ENCODE measurements at regions not wholly inside any gene's neighbourhood (a gene's known extent, or its start where the extent isn't known, plus 50 kb on each side); places are given as distances from the start of the nearest gene placed in this dataset.
A peak's percentile ranks its signal among the peaks of the same experiment; 100 is the strongest.

- peaks cover 7% of the 10 kb centered on the region for H3K9me3 Mint-ChIP-seq
- no peak for TF ChIP-seq CTCF (conservative IDR thresholded peaks at IDR 0.05)
- H3K4me1 Mint-ChIP-seq: peaks cover 11% of the 10 kb centered on the region
- no peak overlapping the region for H3K4me3 Mint-ChIP-seq
- no peak for DNase-seq (ENCODE audit: low read depth, low spot score)
- no peak overlapping the region for H3K27ac Mint-ChIP-seq (ENCODE audit: unreplicated experiment)
- H3K27me3 Mint-ChIP-seq (ENCODE audit: low read depth): peaks cover 2% of the 10 kb centered on the region
- no peaks in the 10 kb centered on the region for H3K36me3 Mint-ChIP-seq (ENCODE audit: low read depth)
Measured at GRCh38 chr1:239739375-239739774, 352.3 kb upstream of the FMN2 start.

- Mint-ChIP-seq H3K27ac (ENCODE audit: unreplicated experiment) (peak overlapping the region; percentile 31), H3K4me3 (no peak overlapping the region), H3K27me3 (ENCODE audit: low read depth) (peaks cover 2% of the 10 kb centered on the region), H3K9me3 (peaks cover 7% of the 10 kb centered on the region), H3K4me1 (peaks cover 11% of the 10 kb centered on the region), H3K36me3 (ENCODE audit: low read depth) (no peaks in the 10 kb centered on the region)
- no peak for DNase-seq (ENCODE audit: low read depth, low spot score)
- TF ChIP-seq CTCF (conservative IDR thresholded peaks at IDR 0.05): no peak
Measured at GRCh38 chr1:239739919-239740318, 351.8 kb upstream of the FMN2 start.

DNA sequence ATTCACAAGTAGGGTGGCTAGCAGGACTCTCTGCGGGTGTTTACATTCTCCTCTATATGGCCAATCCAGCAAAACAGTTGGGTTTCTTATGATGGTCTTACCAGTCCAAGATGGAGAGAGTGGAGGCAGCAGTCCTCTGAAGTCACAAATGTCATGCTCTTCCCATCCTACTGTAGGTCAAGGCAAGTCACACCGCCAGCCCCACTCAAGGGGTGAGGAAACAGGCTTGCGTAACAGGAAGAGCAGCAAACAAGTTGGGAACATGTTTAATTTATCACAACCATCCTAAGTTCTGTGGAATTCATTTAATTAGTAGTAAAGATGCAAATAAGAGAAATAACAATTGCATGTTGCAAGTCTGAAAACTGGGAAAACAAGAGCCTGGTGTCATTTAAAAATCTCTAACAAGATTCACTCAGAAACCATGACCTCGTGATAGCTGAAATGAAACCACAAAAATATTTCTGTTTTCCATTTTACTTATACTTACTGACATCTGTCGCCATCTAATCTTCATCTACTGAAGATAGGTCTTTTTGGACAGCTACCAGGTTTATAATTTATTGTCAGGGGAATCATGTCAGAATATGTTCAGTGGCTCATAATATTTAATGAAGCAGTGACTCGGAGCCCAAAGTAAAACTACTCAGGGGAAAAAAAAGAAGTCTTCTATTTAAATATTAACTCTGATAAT is 349.1 kb upstream of the FMN2 start:
- no peak for TF ChIP-seq CTCF (conservative IDR thresholded peaks at IDR 0.05)

DNA sequence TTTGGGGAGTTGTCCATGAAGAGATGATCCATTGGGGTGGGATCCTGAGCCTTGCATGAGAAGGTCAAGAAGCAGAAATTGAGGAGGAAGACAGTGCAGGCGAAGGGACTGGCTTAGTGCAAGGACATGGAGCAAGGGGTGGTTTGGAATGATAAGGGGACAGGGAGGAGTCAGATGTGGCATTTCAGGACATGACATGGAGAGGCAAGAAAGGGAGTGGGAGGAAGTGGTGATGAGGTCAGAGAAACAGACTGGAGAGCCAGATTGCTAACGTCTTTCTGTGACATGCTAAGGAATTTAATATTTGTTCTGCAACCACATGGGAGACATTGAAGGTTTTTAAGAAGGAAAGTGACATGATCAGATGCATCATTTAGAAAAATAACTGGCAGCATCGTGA is 346.8 kb upstream of the FMN2 start:
- no peak for TF ChIP-seq CTCF (conservative IDR thresholded peaks at IDR 0.05)

More for the DNA sequence above, 349.1 kb upstream of the FMN2 start:
- Mint-ChIP-seq H3K4me3 (no peak overlapping the region), H3K9me3 (peaks cover 7% of the 10 kb centered on the region), H3K27ac (ENCODE audit: unreplicated experiment) (no peak overlapping the region), H3K27me3 (ENCODE audit: low read depth) (peaks cover 2% of the 10 kb centered on the region), H3K36me3 (ENCODE audit: low read depth) (no peaks in the 10 kb centered on the region), H3K4me1 (peaks cover 8% of the 10 kb centered on the region)
- DNase-seq (ENCODE audit: low read depth, low spot score): no peak

GRCh38 chr1:239755107-239755912 is 336.4 kb upstream of the FMN2 start:
- DNase-seq (ENCODE audit: low read depth, low spot score): no peak
- no peak for TF ChIP-seq CTCF (conservative IDR thresholded peaks at IDR 0.05)
- Mint-ChIP-seq H3K27ac (ENCODE audit: unreplicated experiment) (no peak overlapping the region), H3K4me1 (peaks cover 5% of the 10 kb centered on the region), H3K27me3 (ENCODE audit: low read depth) (no peaks in the 10 kb centered on the region), H3K36me3 (ENCODE audit: low read depth) (no peaks in the 10 kb centered on the region), H3K4me3 (no peak overlapping the region), H3K9me3 (peaks cover 4% of the 10 kb centered on the region)

More for the DNA sequence above, 346.8 kb upstream of the FMN2 start:
- H3K9me3 Mint-ChIP-seq: peaks cover 5% of the 10 kb centered on the region
- H3K27me3 Mint-ChIP-seq (ENCODE audit: low read depth): no peaks in the 10 kb centered on the region
- no peaks in the 10 kb centered on the region for H3K36me3 Mint-ChIP-seq (ENCODE audit: low read depth)
- peaks cover 1% of the 10 kb centered on the region for H3K4me1 Mint-ChIP-seq
- no peak overlapping the region for H3K4me3 Mint-ChIP-seq
- H3K27ac Mint-ChIP-seq (ENCODE audit: unreplicated experiment): no peak overlapping the region
- no peak for DNase-seq (ENCODE audit: low read depth, low spot score)
